GM21390 (cell line): ENCODE measurements at regions not wholly inside any gene's neighbourhood (a gene's known extent, or its start where the extent isn't known, plus 50 kb on each side); places are given as distances from the start of the nearest gene placed in this dataset.

Experiments
- ATAC-seq: cut with Tn5 transposase; IDR thresholded peaks from one replicate; pipeline ENCODE4 v1.9.1; 2021; ENCODE audit not compliant: unreplicated experiment

DNA sequence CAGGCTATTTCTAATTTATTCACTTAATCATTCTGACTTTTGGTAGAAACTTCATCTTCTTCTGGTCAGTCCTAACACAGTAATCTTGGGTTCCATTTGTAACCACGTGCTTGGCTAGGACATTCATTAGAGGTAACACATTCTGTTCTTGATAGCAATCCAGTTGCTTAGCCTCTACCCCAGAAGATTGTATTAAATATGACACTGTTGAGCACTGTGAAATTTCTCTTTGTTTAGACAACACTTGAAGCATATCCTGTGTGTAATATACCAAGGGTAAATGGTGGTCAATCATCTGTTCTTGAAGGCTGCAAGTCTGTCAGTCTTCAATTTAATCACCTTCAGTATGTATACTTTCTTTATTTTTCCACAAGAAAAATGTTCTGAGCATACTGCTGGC, 523.0 kb downstream of the ANKRD50 start:
- no peak for ATAC-seq

DNA sequence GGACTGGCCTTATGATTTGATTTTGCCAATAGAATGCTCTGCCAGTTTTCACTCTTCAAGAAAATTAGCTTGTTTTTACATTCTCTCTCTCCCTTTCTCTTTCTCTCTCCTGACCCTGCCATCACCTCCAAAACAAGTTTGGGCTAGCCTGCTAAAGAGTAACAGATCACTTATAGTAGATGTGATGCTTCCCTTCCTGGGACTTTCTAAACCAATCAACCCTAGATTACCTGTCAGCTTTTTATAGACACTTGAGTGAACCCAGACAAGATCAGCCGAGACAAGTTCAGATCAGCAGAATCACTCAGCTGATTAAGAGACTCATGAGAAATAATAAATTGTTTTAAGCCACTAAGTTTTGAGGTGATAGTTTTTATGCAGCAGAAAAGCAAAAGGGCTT, 521.2 kb downstream of the ANKRD50 start:
- ATAC-seq: no peak

DNA sequence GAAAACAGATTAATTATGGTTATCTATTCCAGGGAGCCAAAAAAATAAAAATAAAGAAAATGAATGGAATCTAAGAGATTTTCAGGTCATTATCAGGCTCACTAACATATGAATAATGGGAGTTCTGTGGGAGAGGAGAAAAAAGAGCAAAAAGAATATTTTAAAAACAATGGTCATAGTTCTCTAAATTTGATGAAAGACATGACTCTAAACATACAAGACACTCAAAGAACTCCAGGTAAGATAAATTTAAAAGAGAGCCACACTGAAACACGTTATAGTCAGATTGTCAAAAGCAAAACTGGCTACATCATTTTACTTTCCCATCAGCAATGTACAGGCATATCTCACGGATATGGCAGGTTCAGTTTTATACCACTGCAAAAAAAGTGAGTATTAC, 520.0 kb downstream of the ANKRD50 start:
- ATAC-seq: no peak

DNA sequence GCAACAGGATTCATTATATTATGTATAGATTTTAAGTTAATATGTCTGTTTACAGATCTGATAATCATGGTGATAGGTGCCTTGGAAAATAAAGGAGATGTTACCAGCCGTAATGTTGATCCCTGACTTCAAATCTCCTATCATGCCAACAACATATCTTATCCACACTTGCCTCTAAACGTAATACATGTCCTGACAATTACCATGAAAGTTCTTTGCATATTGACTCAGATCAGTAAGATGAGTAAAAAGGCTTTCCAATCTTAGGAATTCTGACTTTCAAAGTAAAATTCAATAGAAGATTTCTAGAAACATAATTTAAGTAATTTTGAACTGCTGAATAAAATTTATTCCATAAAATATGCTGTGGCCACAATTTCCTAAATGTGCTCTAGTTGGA, 513.3 kb downstream of the ANKRD50 start:
- ATAC-seq: no peak

DNA sequence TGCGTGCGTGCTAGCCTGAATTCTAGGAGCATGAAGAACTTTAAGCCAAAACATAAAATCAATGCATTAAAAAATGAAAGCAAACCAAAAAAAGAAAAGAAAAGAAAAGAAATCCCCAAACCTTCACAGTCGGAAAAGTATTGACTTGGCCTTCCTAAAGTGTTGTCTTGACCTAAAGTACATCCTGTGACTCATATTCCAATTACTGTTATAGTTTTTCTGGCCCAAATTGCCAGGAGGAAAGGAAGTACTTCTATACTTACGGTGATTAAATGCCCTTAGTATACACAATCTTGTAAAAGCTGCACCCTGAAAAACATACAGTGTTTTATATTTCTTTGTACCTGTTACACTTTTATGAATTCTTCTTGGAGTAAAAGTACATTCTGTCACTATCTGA, 512.8 kb downstream of the ANKRD50 start:
- no peak for ATAC-seq

DNA sequence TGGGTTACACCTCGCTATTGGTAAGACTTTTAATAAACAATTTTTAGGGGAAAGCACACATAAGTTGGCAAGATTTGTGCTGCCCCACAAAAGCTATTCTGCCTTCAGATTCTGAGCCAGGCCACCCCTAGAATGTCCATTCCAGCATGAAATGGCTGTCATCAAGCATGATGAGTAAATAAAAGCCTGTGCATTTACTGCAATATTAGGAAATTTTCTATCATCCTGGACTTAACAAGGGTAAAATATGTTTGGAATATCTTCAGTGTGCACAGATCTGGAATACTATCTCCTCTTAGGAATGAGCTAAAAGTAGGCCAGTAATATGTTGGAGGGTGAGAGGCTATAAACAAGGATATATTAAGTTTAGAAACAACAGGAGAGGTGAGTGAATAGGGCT, 510.9 kb downstream of the ANKRD50 start:
- ATAC-seq: no peak

DNA sequence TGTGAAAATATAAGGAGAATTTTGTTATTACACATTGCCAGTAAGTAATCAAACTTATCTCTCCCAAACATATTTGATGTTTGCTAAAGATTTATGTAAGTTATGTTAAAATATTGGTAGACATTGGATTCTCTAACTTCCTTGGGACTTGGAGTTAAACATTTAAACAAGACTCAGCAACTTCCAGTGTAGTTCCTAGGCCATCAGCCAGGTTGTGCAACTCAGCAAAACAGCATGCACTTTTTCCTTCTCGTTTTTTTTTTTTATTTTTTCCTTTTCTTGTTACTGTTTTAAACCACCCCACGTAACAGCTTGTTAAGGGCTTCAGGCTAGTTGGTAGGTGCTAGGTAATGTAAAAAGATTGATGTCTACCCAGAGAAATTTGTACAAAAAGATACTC, 510.4 kb downstream of the ANKRD50 start:
- ATAC-seq: no peak

DNA sequence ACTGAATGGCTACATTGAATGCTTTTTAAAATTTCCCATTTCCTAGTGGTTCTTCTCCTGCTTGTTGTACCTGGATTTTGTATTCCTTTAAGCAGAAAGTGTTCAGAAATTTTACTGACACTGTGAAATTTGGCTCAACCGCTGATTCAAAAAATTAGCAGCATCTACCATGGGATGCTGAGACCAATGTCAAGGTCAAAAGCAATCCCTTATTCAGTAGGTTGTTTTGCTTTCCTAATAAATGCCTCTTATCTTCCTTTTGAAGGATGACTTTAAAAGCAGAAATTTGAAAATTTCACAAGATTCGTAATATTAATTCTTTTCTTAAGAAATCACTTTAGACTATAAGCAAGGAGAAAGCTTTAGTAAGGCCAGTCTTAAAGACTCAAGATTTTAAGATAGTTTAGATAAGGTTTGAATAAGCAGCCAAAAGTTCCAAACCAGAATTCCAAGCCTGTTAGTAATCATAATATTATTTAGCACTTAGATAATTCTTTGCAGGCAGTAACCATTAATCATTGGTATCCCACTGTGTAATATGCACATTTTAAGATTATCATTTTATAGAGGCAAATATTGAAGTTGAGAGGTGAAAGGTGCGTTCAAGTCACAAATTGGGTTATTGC, 508.8 kb downstream of the ANKRD50 start:
- no peak for ATAC-seq

DNA sequence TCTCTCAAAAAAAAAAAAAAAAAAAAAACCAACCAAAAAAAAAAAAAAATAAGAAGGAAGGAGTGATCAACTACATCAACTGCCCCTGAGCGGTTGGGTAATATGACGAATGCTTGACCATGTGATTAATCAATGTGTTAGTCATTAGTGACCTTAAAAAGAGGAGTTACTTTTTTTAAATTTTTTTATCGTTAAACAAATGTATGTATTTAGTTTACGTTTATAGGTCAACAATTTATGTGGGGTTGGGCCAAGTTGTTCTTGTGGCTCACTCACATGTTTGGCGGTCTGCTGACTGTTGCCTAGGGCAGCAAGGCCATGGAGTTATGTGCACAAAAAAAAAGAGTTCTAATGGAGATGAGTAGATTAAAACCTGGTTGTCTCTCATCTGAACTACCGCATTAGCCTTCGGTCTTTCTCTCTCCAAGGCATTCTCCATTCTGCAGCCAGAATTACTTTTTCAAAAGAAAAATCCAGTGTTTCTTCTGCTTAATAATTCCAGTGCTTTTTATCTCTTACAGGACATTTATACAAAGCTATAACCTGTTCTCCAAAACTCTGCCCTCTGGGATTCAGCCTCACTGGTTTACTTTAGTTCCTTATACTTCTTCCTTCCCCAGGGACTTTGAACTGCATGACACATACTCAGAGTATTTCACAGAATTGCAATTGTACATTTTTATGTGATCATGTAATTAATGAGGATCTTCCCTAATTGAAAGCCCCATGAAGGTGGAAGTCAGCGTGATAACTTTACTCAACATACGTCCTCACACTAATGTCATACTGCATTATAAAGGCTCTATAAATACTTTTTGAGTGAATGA, 505.5 kb downstream of the ANKRD50 start:
- no peak for ATAC-seq

DNA sequence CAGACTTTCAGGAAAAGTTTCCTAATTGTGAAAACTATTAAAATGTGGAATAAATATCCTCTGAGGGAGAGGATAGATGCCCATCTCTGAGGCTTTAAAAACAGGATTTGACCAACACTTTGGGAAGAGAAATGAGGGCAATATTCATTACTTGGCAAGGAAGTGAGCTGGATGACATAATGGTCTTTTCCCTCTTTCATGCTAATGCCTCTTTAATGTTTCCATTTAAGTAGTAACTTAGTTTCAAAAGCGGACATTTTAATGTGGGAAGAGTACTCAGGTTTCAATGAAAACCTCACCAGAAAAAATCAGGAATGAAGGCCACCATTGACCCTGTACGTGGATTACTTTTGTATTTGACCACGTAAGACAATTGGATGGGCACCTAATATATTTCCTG, 503.3 kb downstream of the ANKRD50 start:
- ATAC-seq: no peak

DNA sequence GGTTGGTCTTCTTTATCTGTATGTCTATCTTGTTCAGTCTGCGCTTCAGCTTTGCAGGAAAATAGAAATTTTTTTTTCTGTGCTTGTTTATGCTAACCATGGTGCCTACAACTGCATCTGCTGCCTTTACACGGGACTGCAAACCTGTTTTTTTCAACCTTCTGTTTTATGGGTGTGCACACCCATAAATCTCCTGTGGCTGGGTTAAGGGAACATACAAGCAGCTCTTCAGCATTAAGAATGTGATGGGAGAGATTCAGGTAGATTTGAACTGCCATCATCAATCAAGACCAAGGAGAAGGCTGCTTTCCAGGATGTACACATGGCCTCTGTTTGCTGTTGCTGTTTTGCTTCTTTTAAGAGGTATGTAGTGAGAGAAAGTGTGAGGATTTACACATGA, 502.9 kb downstream of the ANKRD50 start:
- no peak for ATAC-seq

DNA sequence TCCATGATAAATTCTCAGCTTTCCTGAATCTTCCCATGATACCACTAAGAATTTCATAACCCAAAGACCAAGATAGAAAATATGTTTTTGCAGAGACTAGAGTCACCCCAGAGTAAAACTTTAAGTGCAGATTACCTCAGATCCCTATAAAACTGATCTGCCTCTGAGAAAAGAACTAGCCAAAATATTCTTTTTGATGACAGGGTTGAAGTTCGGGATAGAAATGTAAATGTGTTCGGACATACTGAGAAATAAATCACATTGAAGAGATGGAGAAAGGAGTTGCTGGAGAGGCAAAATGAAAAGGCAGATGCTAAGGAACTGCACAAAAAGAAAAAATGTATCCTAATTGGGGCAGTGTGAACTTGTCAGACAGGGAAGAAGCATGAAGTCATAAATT, 501.8 kb downstream of the ANKRD50 start:
- ATAC-seq: no peak

DNA sequence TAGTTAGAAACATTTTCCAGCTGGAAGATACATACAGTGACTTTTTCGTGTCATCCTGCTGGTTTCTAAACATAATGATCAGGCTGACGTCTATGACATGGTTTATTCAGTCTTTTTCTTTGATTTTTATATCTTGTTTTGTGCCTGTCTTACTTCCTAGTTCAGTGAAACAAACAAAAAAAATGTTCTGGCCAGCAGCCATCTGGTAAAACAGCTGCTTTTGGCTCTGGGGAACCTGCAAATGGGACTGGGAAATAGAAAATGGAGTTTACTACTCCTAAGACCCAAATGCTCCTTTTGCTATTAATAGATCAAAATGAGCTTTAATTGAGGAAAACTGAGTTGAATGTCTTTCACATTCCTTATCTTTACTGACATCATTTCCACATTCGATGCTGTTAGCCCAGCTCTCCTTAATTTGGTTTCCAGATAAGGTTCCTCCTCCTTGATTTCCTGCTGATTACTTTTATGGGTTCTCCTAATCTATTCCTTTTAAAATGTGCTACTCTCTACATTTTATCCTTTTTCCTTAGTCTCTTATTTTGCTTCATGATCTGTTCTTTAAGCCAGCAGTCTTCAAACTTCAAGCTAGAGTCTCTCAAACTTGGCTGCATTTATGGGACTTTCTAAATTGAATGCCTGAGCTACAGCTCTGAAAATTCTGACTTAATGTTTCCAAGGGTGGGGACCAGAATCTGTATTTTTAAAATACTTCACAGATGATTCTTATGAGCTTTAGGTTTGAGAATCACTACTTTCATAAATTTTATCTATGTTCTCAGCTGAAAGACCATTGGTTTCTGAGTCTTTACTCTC, 499.5 kb downstream of the ANKRD50 start:
- no peak for ATAC-seq

DNA sequence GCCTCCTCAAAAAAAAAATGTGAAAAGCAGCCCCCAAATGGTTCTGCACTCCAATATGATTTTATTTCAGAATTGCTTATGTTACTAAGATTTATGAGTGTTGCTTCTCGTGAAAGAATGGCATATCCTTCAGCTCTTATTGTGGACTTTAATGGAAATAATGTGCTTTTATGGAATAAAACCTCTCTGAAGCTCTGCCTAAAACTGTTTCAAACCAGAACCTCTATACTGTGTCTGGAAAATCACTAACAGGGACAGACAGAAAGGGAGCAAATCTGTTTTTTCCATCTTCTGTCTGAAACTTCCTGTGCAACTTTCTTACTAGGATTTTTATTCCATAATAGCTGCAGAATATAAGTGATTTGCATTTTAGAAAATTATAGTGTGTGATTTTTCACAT, 493.1 kb downstream of the ANKRD50 start:
- ATAC-seq: no peak

DNA sequence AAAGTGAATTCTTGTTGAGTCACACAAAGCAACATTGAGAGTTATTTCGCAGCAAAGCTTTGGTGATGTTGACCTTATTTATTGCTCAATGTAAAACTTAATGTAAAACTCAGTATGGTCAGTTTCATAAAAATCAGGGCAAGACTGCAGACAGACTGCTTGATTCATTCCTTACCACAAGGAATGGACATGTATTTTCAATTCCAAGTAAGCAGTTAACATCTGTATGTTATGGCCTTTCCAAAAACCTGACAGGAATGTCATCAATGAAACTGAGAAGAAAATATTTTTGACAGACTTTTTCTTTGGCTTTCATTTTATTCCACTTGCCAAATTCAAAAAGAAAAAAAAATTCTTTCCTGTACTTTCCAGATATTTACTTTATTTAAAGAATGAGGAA, 488.3 kb downstream of the ANKRD50 start:
- no peak for ATAC-seq

DNA sequence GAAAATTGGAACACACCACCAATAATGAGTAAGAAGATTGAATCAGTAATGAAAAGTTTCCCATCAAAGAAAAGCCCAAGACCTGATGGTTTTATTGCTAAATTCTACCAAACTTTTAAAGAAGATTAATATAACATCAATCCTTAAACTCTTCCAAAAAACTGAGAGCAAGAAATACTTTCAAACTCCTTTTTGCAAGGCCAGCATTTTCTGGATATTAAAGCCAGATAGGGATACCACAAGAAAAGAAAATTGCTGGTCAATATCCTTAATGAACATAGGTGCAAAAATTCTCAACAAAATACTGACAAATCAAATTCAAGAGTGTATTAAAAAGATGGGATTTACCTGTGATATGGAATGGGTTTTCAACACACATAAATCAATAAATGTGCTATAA, 484.6 kb downstream of the ANKRD50 start:
- ATAC-seq: no peak

DNA sequence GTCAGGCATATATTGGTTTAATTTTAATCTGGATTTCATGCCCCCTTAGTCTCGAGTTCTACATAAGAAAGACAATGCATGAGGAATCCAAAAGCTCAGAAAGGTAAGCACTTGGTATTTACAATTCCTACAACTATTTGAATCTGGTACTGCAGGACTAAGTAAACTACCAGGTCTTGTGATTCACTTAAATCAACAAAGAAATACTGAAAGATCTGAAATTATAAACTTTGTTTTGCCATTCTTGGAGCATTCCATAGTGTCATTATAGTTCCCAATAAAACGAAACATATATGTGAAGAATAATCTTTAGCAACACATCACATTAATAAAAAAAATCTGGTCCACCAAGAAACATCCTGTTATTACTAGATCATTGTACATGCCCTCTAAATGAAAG, 482.3 kb downstream of the ANKRD50 start:
- no peak for ATAC-seq

DNA sequence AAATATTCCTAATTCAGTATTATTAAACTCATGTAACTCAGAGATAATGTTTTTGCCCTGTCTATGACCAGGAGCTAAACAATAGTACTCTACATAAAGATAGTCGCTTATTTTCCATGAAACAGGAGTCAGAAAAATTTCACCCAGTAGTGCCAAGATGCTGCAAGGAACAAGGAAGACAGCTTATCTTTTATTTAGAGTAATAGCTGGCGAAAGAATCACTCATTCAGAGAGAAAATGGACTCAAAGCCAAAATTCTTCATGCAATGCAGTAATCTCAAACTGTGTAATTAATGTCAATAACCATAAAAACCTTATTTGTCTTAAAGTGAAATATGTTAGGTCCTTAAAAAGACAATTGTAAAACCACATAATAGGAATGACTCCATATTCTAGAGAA, 477.8 kb downstream of the ANKRD50 start:
- no peak for ATAC-seq

DNA sequence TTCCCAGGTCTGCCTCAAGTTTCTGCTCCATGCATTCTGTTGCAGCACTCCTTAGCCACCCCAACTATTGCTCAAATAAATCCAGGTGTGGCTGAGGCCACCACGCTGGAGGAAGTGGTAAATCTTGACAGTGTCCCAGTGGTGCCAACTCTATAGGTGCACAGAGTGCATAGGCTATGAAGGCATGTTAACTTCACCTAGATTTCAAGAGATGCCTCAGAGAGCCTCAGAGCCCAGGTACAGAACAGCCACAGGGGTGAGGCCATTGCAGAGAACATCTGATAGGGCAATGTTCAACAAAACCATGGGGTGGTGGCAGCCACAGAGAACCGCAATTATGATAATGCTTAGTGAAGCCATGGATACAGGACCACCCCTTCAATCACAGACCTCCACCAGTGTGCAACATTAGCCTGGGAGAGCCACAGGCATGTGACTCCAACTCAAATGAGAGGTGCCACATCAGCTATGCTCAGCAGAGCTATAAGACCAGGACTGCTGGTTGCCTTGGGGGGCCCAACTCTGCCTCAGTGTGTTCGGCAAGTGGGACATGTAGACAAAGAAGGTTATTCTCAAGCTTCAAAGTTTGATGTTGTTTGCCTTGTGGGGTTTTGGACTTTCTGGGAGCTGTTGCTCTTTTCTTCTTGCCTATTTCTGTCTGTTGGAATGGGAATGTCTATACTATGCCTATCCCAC, 468.7 kb downstream of the ANKRD50 start:
- no peak for ATAC-seq

DNA sequence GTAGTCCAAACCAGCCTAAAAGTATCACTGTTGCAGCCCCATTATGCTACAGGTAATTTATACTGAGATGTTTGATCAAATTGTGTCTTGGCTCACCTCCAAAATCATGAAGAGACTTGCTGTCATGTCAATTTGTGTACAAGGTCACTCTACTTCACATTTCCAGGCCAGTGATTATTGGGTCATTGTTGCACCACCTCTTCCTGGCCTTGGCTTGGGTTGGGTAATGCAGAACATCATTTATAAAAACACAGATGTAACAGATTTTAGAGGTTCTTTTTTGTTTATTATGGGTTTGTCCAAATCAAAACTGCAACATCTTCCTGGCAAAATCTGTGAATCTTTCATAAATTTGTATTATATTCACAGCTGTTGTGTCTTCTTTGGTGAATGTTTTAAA, 459.5 kb downstream of the ANKRD50 start:
- ATAC-seq: no peak
